ENCODE measurements at regions not wholly inside any gene's neighbourhood (a gene's known extent, or its start where the extent isn't known, plus 50 kb on each side); places are given as distances from the start of the nearest gene placed in this dataset.

GRCh38 chr5:120088836-120089235 lies 375.3 kb upstream of the PRR16 start:
- Histone ChIP-seq H3K36me3 (ENCODE audit: control insufficient read depth in 2 of 2, extremely low read depth in 1 of 2, insufficient read depth in 2 of 2, low read length in 2 of 2) (no peaks in the 10 kb centered on the region), H3K9me3 (ENCODE audit: control insufficient read depth, low read depth, low read length) (no peaks in the 10 kb centered on the region), H3K27me3 (ENCODE audit: control insufficient read depth, extremely low read depth, insufficient read depth, low read length) (no peaks in the 10 kb centered on the region), H3K4me2 (ENCODE audit: control insufficient read depth, extremely low read depth, insufficient read depth, low read depth, low read length) (no peak overlapping the region), H3K9ac (ENCODE audit: control insufficient read depth, extremely low read depth, insufficient read depth, low read length) (no peak overlapping the region), H3K27ac (ENCODE audit: control insufficient read depth, insufficient read depth, low read length) (no peak overlapping the region), H4K20me1 (ENCODE audit: control insufficient read depth, extremely low read depth, insufficient read depth, low read length) (no peaks in the 10 kb centered on the region), H3K79me2 (ENCODE audit: control insufficient read depth, insufficient read depth, low read length) (no peaks in the 10 kb centered on the region), H2AFZ (ENCODE audit: control insufficient read depth, low read length) (no peak overlapping the region), H3K4me3 (ENCODE audit: control insufficient read depth in 2 of 3, extremely low read depth in 1 of 3, insufficient read depth in 2 of 3, low read depth in 1 of 3, low read length in 3 of 3) (no peak overlapping the region), H3K4me1 (ENCODE audit: control insufficient read depth, extremely low read depth, insufficient read depth, low read length) (no peaks in the 10 kb centered on the region), H3K9me1 (ENCODE audit: control insufficient read depth, extremely low read depth, insufficient read depth, low read length) (no peaks in the 10 kb centered on the region)
- FAIRE-seq (no peak), DNase-seq (ENCODE audit: low read depth, low spot score) (no peak)
- TF ChIP-seq CTCF (optimal IDR thresholded peaks at IDR 0.05 in 1 of 3, IDR thresholded peaks at IDR 0.05 in 1 of 3, conservative IDR thresholded peaks at IDR 0.05 in 1 of 3; ENCODE audit: extremely low read depth in 1 of 3, insufficient read depth in 2 of 3, low read length in 3 of 3) (no peak), EZH2 (IDR thresholded peaks at IDR 0.05; ENCODE audit: low read length) (no peak)
- dilution Hi-C loops (cut with MboI; ENCODE audit: extremely low pct_ligation_motif_present, low sequenced_read_pairs), result no loop called here

GRCh38 chr5:120091376-120091948 lies 372.6 kb upstream of the PRR16 start:
- no peaks in the 10 kb centered on the region for H3K79me2 ChIP-seq (ENCODE audit: control insufficient read depth, insufficient read depth, low read length)
- no peak overlapping the region for H2AFZ ChIP-seq (ENCODE audit: control insufficient read depth, low read length)
- H3K9me1 ChIP-seq (ENCODE audit: control insufficient read depth, extremely low read depth, insufficient read depth, low read length), result no peaks in the 10 kb centered on the region
- no peaks in the 10 kb centered on the region for H4K20me1 ChIP-seq (ENCODE audit: control insufficient read depth, extremely low read depth, insufficient read depth, low read length)
- TF ChIP-seq EZH2 (IDR thresholded peaks at IDR 0.05; ENCODE audit: low read length), result no peak
- TF ChIP-seq CTCF (optimal IDR thresholded peaks at IDR 0.05 in 1 of 3, IDR thresholded peaks at IDR 0.05 in 1 of 3, conservative IDR thresholded peaks at IDR 0.05 in 1 of 3; ENCODE audit: extremely low read depth in 1 of 3, insufficient read depth in 2 of 3, low read length in 3 of 3), result no peak
- H3K9ac ChIP-seq (ENCODE audit: control insufficient read depth, extremely low read depth, insufficient read depth, low read length), result no peak overlapping the region
- no peak overlapping the region for H3K4me2 ChIP-seq (ENCODE audit: control insufficient read depth, extremely low read depth, insufficient read depth, low read depth, low read length)
- no peak overlapping the region for H3K4me3 ChIP-seq (ENCODE audit: control insufficient read depth in 2 of 3, extremely low read depth in 1 of 3, insufficient read depth in 2 of 3, low read depth in 1 of 3, low read length in 3 of 3)
- H3K27ac ChIP-seq (ENCODE audit: control insufficient read depth, insufficient read depth, low read length), result no peak overlapping the region
- H3K9me3 ChIP-seq (ENCODE audit: control insufficient read depth, low read depth, low read length), result no peaks in the 10 kb centered on the region
- FAIRE-seq (no peak), DNase-seq (ENCODE audit: low read depth, low spot score) (no peak)
- H3K4me1 ChIP-seq (ENCODE audit: control insufficient read depth, extremely low read depth, insufficient read depth, low read length), result no peaks in the 10 kb centered on the region
- dilution Hi-C loops (cut with MboI; ENCODE audit: extremely low pct_ligation_motif_present, low sequenced_read_pairs), result no loop called here
- H3K36me3 ChIP-seq (ENCODE audit: control insufficient read depth in 2 of 2, extremely low read depth in 1 of 2, insufficient read depth in 2 of 2, low read length in 2 of 2), result no peaks in the 10 kb centered on the region
- H3K27me3 ChIP-seq (ENCODE audit: control insufficient read depth, extremely low read depth, insufficient read depth, low read length), result no peaks in the 10 kb centered on the region
